Coronary artery (tissue), 2 donors: ENCODE measurements at regions not wholly inside any gene's neighbourhood (a gene's known extent, or its start where the extent isn't known, plus 50 kb on each side); places are given as distances from the start of the nearest gene placed in this dataset.
"Not testable (repeated sequence)": the region's sequence is repeated elsewhere in the genome, so short reads cannot be mapped to it uniquely, and the experiment has no call there.

Experiments
- DNase-seq: peaks from one replicate; pipeline ENCODE4 v3.0.0-alpha.2; 2017; ENCODE audit warnings: low spot score
- H3K27ac ChIP-seq, 2 donors: fragments of 200-600 bp; sonication (generic); one replicate each; pipeline ENCODE4 v1.5.1; 2016 to 2019
- H3K4me3 ChIP-seq: fragments of 200-600 bp; sonication (generic); 2 replicates; pipeline ENCODE4 v1.5.1; 2016; ENCODE audit warnings: mild to moderate bottlenecking, moderate library complexity
- CTCF ChIP-seq: fragments of 200-600 bp; sonication (generic); IDR thresholded peaks from one replicate; pipeline ENCODE4 v1.5.1; 2019; ENCODE audit warnings: antibody characterized with exemption

- DNase-seq, result no peak
- no peak overlapping the region for H3K4me3 ChIP-seq
- H3K27ac ChIP-seq, result no peak overlapping the region
- TF ChIP-seq CTCF, result no peak
Measured at GRCh38 chr1:189046127-189046526, 1431.5 kb downstream of the BRINP3 start.

GRCh38 chr1:189084811-189085210 lies 1392.9 kb downstream of the BRINP3 start:
- no peak overlapping the region for H3K4me3 ChIP-seq
- no peak for TF ChIP-seq CTCF
- DNase-seq, result no peak
- no peak overlapping the region for H3K27ac ChIP-seq

- Histone ChIP-seq H3K4me3 (no peak overlapping the region), H3K27ac (no peak overlapping the region)
- DNase-seq, result no peak
- no peak for TF ChIP-seq CTCF
Measured at GRCh38 chr1:189103956-189104355, 1373.7 kb downstream of the BRINP3 start.

- no peak overlapping the region for H3K4me3 ChIP-seq
- no peak for DNase-seq
- TF ChIP-seq CTCF, result no peak
- H3K27ac ChIP-seq, result no peak overlapping the region
Measured at GRCh38 chr1:189117072-189117770, 1360.4 kb downstream of the BRINP3 start.

- no peak overlapping the region for H3K27ac ChIP-seq
- H3K4me3 ChIP-seq, result no peak overlapping the region
- no peak for DNase-seq
- TF ChIP-seq CTCF, result no peak
Measured at GRCh38 chr1:189121941-189122340, 1355.7 kb downstream of the BRINP3 start.

- Histone ChIP-seq H3K27ac (no peak overlapping the region), H3K4me3 (no peak overlapping the region)
- TF ChIP-seq CTCF, result no peak
- no peak for DNase-seq
Measured at GRCh38 chr1:189125694-189126093, 1352.0 kb downstream of the BRINP3 start.

GRCh38 chr1:189131576-189131975 lies 1346.1 kb downstream of the BRINP3 start:
- no peak overlapping the region for H3K4me3 ChIP-seq
- TF ChIP-seq CTCF, result no peak
- H3K27ac ChIP-seq, result no peak overlapping the region
- DNase-seq, result no peak

GRCh38 chr1:189139748-189140147 lies 1337.9 kb downstream of the BRINP3 start:
- not testable (repeated sequence) for H3K4me3 ChIP-seq, DNase-seq, H3K27ac ChIP-seq
